ENCODE measurements at regions not wholly inside any gene's neighbourhood (a gene's known extent, or its start where the extent isn't known, plus 50 kb on each side); places are given as distances from the start of the nearest gene placed in this dataset.
A peak's percentile ranks its signal among the peaks of the same experiment; 100 is the strongest.

DNA sequence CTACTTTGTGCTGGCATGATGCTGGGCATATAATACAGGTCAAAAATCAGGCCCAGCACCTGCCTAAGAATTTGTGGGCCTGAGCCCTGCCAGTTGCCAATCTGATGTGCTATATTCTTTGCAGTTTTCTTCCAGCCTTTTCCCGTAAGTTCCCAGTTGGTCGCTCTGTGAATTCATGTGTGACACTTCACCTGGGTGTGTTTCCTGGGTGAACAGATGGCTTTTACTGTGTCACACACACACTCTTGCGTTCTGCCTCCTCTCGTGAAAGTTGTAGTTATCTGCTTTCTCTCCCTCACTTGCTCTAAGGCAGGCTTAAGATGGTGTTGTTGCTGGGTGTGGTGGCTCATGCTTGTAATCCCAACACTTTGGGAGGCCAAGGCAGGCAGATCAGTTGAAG is 153.5 kb upstream of the DMRT1 start:
- no peak for DNase-seq (ENCODE audit: low read depth in 3 of 3, low spot score in 2 of 3)

DNA sequence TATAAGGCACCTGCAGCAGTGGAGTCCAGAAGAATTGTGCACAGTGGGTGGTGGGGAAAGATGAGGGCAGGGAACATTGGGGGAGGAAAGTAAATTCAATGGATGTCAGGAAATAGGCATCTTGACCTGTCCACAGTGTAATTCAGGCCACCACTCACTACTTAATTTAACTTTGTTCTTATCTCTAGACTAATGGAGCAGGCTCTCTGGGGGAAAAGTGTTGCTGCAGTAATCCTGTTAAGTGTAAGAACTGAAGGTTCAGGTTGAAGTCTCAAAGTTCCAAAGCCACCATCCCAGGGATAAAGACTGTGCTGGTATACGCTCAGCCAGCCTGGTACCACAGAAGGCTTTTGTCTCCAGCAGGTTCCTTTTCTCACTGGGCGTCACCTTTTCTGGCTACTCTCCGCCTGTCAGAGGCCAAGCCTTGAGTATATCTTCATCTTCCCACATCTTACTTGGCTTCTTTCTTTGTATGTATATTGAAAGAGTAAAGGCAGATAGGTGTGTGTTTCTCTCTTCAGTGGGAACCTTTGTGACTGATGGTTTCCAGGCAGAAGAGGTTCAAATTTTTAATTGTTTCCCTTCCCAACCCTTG is 150.9 kb upstream of the DMRT1 start:
- no peak for DNase-seq (ENCODE audit: low read depth in 3 of 3, low spot score in 2 of 3)

DNA sequence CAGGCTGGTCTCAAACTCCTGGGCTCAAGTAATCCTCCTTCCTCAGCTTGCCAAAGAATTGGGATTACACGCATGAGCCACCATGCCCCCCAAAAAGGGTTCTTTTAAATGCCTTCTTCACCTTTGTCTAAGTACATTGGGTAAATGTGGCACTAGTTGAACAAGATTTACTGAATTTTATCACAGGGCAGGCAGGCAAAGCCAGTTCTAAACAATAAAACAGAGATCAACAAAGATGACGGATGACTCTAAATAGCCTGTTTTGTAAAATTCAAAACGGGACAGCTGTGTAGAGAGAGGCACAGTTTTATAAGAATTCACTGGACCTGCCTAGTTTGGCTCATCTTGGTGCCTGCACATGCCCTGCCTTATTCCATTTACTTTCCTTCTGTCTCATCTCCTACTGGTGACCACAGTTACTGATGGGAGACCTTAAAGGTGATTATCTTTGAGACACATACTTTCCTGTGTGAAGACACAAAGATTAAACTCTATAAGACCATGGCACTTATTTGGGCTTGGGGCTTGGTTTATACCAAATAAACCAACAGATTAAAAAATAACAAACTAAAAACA is 149.6 kb upstream of the DMRT1 start:
- DNase-seq (ENCODE audit: low read depth in 3 of 3, low spot score in 2 of 3) = no peak

DNA sequence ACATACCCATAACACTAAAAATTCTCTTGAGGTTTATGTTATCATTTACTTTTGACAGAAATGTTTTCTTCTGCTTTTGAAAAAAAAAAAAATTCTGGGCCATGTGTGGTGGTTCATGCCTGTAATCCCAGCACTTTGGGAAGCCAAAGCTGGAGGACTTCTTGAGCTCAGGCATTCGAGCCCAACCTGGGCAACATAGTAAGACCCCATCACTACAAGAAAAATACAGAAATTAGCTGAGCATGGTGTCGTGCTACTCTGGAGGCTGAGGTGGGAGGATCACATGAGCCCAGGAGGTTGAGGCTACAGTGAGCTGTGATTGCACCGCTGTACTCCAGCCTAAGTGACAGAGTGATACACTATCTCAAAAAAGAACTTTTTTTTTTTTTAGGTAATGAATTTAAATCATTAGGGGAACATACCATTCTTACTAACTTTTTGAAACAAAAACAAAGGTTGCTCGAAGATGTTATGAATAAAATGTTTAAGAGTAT is 148.8 kb upstream of the DMRT1 start:
- DNase-seq (ENCODE audit: low read depth in 3 of 3, low spot score in 2 of 3) = no peak

DNA sequence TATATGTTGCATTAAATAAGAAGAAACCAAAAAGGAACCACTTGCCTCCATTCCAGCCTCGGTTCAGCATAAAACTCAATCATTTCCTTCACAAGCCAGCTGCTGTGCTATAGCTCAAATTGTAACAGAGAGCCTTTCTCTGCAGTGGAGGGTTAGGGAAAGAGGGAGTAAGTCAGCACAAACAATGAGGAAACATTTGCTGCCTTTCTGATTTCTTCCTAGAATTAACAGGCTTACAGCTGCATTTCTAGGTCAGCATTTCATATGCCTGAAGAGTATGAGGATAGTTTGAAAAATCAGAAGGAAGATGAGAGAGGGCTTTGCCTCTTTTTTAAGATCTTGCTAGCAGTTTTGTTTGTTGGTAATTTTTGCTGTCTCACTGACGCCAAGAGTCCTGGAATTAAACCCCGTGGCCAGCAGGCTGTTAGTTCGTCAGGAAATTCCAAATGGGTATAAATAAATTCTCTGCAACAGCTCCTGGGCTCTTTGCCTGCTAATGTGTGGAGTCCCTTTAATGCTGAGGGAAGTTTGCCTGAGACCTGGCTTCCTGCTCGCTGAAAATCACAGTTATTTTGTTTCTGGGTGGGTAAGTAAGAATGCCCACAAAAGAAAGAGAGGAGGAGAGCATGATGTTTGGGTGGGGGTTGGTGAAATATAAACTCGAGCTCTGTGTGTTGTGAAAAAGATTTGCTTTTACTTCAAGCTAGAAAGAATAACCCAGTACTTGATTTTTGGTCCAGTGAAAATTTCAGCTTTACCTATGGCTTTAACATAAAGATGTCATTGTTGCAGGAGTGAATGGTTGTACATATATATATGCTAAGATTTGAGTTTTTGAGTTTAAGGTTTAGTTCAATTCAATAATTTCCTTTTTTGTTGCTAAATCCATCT is 148.1 kb upstream of the DMRT1 start:
- peak in 2 of 3 donors; percentile 64 to 67 for DNase-seq (ENCODE audit: low read depth in 3 of 3, low spot score in 2 of 3)

DNA sequence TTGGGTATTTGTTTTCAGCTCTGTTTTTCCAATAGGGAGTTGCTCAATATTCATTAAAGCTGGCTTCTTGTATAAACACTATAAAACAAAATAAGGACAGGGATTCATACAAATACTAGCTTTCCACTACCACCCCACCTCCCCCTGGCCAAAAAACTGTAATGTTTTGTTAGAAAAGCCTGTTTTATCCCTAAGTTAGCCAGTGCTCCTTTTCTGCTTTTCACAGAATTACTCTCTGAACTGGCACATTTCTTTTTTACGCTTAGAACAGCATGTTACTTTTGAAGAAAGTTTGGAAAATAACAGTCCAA is 147.4 kb upstream of the DMRT1 start:
- DNase-seq (ENCODE audit: low read depth in 3 of 3, low spot score in 2 of 3) = no peak

DNA sequence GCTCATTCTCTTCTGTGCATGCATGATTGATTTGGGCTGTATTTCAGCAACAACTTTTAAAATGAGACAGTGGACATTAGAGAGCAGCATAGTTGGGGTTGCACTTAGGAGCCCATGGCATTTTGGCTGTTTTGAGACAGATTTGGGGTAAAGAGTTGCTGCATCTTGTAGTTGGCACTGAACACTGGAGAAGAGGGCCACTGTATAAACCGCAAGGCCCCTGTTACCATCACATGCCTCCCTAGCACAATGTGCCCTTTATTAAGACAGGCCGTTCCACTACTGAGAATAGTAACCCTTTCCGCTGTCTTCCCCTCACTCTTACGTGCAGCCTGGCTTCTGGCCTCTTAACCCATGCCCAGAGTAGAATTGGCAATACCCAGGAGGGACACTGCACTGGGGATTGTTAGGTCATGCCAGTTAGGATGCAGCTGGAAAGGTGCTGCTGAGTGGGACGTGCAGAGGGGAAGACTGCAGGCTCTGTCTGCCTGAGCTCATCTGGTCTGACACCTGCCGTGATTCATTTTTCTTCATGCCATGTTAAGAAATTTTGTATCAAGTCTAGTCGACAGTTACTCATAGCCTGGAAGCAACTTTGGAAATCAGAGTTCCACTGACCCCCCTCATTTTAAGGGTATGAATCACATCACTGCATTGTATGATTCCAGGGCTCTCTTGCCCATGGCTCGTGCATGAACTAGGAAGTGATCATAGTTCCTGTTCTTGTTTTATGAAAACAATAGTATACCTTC is 146.9 kb upstream of the DMRT1 start:
- DNase-seq (ENCODE audit: low read depth in 3 of 3, low spot score in 2 of 3) = no peak

DNA sequence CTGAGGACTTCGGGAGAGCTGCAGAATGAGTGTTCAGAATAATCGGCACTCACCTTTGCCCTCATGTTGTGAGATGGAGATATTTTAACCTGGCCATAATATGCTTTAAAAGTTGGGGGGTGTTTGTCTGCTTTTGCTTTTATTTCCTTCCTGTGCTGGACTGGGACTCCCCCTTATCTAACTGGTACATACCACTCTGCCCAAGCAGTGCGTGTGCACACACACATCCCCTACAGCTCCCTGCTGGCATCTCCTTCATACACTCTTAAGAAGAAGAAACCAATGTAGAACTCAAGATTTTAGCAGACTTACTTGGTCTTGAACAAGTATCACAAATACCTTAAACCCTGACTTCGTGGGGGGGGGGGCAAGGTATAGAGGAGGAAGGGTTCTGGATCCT is 146.2 kb upstream of the DMRT1 start:
- DNase-seq (ENCODE audit: low read depth in 3 of 3, low spot score in 2 of 3) = no peak

DNA sequence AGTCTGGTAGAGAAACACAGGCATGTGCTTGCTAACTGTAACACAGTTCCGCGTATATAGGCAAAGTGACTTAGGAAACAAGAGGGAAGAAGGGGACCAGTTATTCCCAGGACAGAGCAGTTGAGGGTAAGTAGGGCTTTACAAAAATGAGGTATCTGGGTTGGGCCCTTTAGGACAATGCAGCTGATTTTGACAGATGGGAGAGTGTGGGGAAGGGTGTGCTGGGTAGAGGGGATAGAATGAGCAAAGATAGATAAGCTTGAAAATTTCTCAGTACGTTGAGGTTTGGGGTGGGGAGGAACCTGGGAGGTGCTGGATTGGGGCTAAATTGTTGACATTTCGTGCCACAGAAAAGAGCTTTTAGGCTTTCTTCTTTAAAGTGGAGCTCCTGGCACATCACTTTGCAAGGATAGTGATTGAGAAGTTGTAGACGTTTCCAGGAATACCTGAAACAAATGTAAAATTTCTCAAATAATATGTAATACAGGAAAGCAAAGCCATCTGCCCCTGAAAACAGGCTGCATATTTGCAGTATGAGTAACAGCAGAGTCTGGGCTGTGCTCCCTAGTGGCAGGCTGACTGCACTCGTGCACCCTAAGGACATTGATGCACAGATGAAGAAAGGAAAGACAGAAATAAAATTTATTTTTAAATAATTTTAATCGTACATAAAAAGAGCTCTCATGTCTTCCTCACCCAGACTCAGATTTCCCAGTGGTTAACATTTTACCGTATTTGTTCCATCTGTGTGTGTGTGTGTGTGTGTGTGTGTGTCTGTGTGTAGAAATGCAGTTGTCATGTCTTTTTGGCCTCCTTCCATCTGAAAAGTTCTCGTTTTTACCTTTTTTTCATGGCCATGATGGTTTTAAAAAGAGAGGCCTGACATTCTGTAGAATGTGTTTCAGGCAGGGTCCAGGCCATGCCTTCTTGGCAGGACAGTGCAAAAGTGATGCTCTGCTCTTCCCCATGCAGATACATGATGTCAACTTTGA is 144.9 kb upstream of the DMRT1 start:
- no peak for DNase-seq (ENCODE audit: low read depth in 3 of 3, low spot score in 2 of 3)

DNA sequence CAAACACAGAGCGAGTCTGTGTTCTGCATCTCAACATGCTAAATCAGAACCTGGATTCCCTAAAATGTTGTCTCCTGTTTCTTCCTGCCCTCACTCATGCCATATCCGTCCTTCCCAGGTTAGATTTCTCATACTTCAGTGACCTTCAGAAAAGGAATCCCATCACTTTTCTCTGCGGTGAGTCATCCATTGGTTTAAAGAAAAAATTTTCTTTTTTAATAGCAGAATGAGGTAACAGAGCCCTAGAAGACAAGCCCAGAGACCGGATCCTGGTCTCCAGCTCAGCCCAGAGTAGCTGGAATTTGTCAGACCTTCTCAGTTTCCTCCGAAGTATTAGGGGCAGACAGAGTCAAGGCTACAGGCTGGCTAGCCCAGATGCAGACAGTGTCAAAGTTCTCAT is 143.2 kb upstream of the DMRT1 start:
- no peak for DNase-seq (ENCODE audit: low read depth in 3 of 3, low spot score in 2 of 3)

DNA sequence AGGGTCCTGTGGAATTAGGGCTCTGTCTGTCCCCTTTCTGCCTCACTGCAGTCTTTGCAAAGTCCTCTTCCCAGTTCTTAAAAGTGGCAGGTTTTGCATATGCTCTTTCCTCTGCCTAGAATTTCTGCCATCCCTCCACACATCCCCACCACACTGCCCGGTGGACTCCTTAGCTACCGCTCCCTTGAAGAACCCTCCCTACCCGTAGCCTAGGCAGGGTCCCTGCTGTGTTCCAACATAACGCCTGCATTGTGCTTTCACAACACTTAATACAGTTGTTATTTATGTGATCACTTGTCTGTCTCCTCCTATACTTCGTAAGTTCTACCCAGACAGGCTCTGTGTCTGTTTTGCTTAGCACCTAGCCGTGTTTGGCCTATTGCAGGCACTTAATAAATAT is 142.5 kb upstream of the DMRT1 start:
- DNase-seq (ENCODE audit: low read depth in 3 of 3, low spot score in 2 of 3) = no peak

DNA sequence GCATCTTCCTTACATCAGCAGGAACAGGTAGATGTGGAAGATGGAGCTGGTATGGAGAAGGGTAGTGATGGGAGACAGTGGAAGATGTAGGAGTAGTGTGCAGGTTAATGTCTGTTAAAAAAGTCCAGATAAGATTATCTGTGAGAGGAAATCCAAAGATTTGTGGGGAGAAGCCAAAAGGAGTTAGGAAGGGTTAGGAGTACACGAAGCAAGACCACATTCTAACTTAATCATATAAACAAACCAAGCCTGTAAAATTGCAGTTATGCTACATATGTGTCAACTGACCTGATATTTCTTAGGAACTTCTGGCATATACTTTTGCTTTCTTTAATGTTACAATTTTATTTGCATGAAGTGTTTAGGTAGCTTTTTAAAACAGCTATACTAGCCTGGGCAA is 142.1 kb upstream of the DMRT1 start:
- no peak for DNase-seq (ENCODE audit: low read depth in 3 of 3, low spot score in 2 of 3)

DNA sequence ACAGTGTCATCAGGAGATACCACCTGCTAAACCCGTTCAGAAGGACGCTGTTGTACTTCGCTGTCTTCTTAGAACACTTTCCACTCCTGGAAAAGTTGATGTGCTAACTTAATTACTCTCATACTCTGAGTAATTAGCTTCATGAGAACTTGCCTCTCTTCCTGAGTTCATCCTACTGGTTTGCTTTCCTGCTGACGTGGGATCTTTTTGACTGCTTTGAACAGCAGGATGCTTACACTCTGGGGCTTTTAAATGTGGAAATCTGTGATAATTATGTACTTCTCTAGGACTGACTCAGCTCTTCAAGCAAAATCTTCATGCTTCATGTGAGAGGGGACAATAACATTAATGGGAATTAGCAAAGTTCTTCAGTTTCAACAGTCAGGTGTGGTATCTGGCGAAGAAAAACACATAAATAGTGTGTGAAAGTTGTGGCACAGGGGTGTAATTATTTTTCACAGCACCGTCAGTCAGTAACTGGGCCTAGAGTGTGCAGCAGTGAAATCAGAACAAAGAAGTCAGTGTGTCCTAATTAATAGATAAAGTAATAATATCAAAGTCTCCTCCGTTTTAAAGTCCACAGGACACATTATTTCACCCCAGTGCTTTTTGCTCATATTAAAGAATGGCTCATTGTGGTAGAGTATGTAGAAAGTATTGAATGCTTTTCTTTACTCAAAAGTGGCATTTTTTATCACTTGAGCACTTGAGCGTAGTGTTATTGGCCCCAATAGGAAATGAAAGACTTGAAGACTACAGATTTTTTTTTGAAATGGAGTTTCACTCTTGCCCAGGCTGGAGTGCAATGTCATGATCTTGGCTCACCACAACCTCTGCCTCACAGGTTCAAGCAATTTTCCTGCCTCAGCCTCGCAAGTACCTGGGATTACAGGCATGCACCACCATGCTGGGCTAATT is 140.9 kb upstream of the DMRT1 start:
- DNase-seq (ENCODE audit: low read depth in 3 of 3, low spot score in 2 of 3) = no peak

DNA sequence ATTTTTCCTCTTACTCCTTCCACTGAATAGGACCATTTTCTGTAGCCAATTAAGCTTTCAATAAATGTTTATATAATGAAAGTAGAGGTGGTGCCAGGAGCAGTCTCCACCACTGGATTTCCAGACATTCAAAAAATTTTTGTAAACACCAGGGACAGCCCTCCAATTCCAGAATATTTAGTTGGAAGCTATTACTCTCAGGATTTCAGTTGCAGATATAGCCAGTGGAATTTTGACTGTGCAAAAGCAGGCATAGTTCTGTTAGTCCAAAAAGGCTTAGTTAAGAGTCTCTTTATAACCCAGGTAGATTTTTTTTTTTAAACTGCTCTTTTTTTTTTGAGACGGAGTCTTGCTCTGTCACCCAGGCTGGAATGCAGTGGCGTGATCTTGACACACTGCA is 138.1 kb upstream of the DMRT1 start:
- no peak for DNase-seq (ENCODE audit: low read depth in 3 of 3, low spot score in 2 of 3)

DNA sequence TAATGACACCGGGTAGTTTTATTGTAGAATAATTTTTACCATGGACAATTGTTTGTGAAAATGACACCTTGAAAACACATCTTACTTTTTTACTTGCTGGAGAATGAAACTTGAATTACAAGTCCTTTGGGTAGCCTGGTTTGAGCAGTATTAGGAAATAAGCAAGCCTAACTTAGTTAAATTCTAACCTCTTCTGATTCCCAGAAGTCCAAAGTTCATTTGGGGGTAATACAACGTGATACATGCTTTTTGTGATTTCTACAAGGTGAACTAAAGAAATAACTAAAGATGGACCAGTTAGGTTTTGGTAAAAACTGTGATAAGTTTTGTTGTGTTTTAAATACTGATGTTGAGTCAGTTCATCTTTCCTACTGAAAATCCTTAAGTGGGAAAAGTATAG is 135.4 kb upstream of the DMRT1 start:
- no peak for DNase-seq (ENCODE audit: low read depth in 3 of 3, low spot score in 2 of 3)

DNA sequence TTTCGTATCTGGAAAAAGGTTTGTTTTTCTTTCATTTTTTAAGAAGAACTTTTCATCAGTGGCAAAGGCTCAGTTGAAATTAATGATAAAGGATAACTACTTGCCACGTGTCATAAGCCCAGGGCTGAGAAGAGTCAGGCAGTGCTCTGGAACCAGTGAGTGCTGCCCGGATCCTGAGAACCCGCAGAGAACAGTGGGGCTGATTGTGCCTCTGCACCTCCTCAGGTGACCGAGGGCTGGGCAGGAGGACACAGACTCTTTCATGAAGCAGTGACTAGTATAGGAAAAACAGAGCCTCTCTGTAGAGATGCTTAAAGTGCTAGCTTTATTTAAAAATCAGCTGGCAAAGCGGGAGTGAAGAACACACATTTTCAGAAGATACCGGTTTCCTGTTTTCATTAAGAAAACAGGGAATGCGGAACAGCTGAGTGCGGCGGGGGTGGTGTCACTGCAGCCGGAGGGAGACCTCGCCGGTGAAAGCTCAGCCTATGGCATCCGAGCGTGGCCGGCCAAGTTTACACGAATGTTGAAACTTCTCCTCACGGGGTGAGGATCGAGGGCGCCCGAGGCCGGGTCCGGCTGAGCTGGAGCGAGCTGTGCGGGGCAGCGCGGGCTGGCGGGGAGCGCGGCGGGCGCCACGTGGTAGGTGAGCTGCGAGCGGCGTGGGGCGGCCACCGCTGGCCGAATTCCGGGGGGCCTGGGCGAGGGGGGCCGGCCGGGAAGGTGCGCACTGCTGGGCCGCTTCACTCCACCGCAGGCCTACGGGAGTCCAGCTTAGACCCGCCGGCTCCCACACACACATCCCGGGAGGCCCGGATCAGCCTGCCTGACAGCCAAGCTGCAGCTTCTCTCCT is 134.7 kb upstream of the DMRT1 start:
- no peak for DNase-seq (ENCODE audit: low read depth in 3 of 3, low spot score in 2 of 3)

DNA sequence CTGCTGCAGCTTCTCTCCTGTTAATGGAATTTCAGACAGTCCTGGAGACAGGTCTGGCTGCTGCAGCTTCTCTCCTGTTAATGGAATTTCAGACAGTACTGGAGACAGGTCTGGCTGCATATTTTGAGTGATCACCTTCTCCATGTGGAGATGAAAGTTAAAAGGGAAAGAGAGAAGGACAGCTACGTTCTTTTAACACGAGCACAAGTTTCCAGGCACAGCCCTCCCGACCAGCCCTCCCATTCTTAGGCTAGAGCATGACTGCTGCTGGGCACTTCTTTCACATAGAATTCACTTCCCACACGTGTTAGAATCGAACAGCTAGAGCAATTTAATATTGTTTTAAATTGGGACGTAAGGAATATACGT is 133.3 kb upstream of the DMRT1 start:
- DNase-seq (ENCODE audit: low read depth in 3 of 3, low spot score in 2 of 3) = no peak
